ENCODE measurements at regions not wholly inside any gene's neighbourhood (a gene's known extent, or its start where the extent isn't known, plus 50 kb on each side); places are given as distances from the start of the nearest gene placed in this dataset.

- 85 to 93% methylated on average over 14 to 17 of the region's 17 CpGs for WGBS, 2 donors
- no peaks in the 10 kb centered on the region for H3K27me3 ChIP-seq
- no peak for DNase-seq (ENCODE audit: low spot score in 2 of 2)
- no peaks in the 10 kb centered on the region for H3K36me3 ChIP-seq
- no peak overlapping the region for H3K4me3 ChIP-seq
- TF ChIP-seq CTCF (IDR thresholded peaks at IDR 0.05) (no peak), EP300 (IDR thresholded peaks at IDR 0.05) (no peak), POLR2A (IDR thresholded peaks at IDR 0.05) (no peak)
- peaks cover 0 to 26% (median 8%) of the 10 kb centered on the region in 4 donors for H3K4me1 ChIP-seq
- peak overlapping the region in 3 of 4 donors; percentile 55 to 85 (median 80) for H3K27ac ChIP-seq
- H3K9me3 ChIP-seq = no peaks in the 10 kb centered on the region
Measured at GRCh38 chr2:238730001-238730669, 117.8 kb upstream of the TWIST2 start.

GRCh38 chr2:238730881-238731280 lies 117.0 kb upstream of the TWIST2 start:
- Histone ChIP-seq H3K4me3 (no peak overlapping the region), H3K27ac (no peak overlapping the region), H3K4me1 (peaks cover 0 to 26% (median 8%) of the 10 kb centered on the region in 4 donors), H3K27me3 (no peaks in the 10 kb centered on the region), H3K9me3 (no peaks in the 10 kb centered on the region), H3K36me3 (no peaks in the 10 kb centered on the region)
- TF ChIP-seq POLR2A (IDR thresholded peaks at IDR 0.05) (no peak), EP300 (IDR thresholded peaks at IDR 0.05) (no peak), CTCF (IDR thresholded peaks at IDR 0.05) (no peak)
- WGBS, 2 donors = 86% methylated on average over 4 of the region's 4 CpGs
- DNase-seq (ENCODE audit: low spot score in 2 of 2) = no peak

GRCh38 chr2:238731961-238732360 lies 115.9 kb upstream of the TWIST2 start:
- no peaks in the 10 kb centered on the region for H3K36me3 ChIP-seq
- no peaks in the 10 kb centered on the region for H3K27me3 ChIP-seq
- peaks cover 0 to 26% (median 8%) of the 10 kb centered on the region in 4 donors for H3K4me1 ChIP-seq
- no peak for TF ChIP-seq POLR2A (IDR thresholded peaks at IDR 0.05)
- no peak for TF ChIP-seq CTCF (IDR thresholded peaks at IDR 0.05)
- peak in 1 of 2 donors; percentile 18 for TF ChIP-seq EP300 (IDR thresholded peaks at IDR 0.05)
- no peaks in the 10 kb centered on the region for H3K9me3 ChIP-seq
- no peak overlapping the region for H3K27ac ChIP-seq
- H3K4me3 ChIP-seq = no peak overlapping the region
- DNase-seq (ENCODE audit: low spot score in 2 of 2) = no peak
- WGBS, 2 donors = 57 to 67% methylated on average over 3 of the region's 3 CpGs

GRCh38 chr2:238738917-238739316 lies 109.0 kb upstream of the TWIST2 start:
- Histone ChIP-seq H3K36me3 (no peaks in the 10 kb centered on the region), H3K27ac (no peak overlapping the region), H3K4me1 (no peaks in the 10 kb centered on the region), H3K4me3 (no peak overlapping the region), H3K27me3 (no peaks in the 10 kb centered on the region), H3K9me3 (peaks cover 0 to 8% (median 0%) of the 10 kb centered on the region in 4 donors)
- TF ChIP-seq CTCF (IDR thresholded peaks at IDR 0.05) (no peak), POLR2A (IDR thresholded peaks at IDR 0.05) (no peak), EP300 (IDR thresholded peaks at IDR 0.05) (no peak)
- 56 to 63% methylated on average over 6 of the region's 6 CpGs for WGBS, 2 donors
- no peak for DNase-seq (ENCODE audit: low spot score in 2 of 2)

- no peak for TF ChIP-seq POLR2A (IDR thresholded peaks at IDR 0.05)
- TF ChIP-seq CTCF (IDR thresholded peaks at IDR 0.05) = no peak
- TF ChIP-seq EP300 (IDR thresholded peaks at IDR 0.05) = no peak
- H3K9me3 ChIP-seq = peaks cover 0 to 8% (median 0%) of the 10 kb centered on the region in 4 donors
- 71 to 83% methylated on average over 5 of the region's 5 CpGs for WGBS, 2 donors
- H3K27me3 ChIP-seq = no peaks in the 10 kb centered on the region
- no peak overlapping the region for H3K27ac ChIP-seq
- no peaks in the 10 kb centered on the region for H3K36me3 ChIP-seq
- H3K4me3 ChIP-seq = no peak overlapping the region
- no peaks in the 10 kb centered on the region for H3K4me1 ChIP-seq
- DNase-seq (ENCODE audit: low spot score in 2 of 2) = no peak
Measured at GRCh38 chr2:238739668-238740067, 108.2 kb upstream of the TWIST2 start.

All from tibial nerve (tissue), 4 donors.